ENCODE measurements at regions not wholly inside any gene's neighbourhood (a gene's known extent, or its start where the extent isn't known, plus 50 kb on each side); places are given as distances from the start of the nearest gene placed in this dataset.
"Not testable (repeated sequence)": the region's sequence is repeated elsewhere in the genome, so short reads cannot be mapped to it uniquely, and the experiment has no call there.

- Histone ChIP-seq H3K4me3 (ENCODE audit: low read length) (no peak overlapping the region), H3K36me3 (ENCODE audit: control insufficient read depth, insufficient read depth, low read length) (no peaks in the 10 kb centered on the region), H3K9me3 (ENCODE audit: control insufficient read depth, low read depth, low read length) (no peaks in the 10 kb centered on the region), H3K27me3 (ENCODE audit: control insufficient read depth, insufficient read depth, low read length) (no peaks in the 10 kb centered on the region), H3K27ac (ENCODE audit: low read length) (no peak overlapping the region), H3K4me1 (ENCODE audit: control insufficient read depth, insufficient read depth, low read length) (no peaks in the 10 kb centered on the region)
- WGBS (ENCODE audit: insufficient coverage, low lambda C conversion rate) = 56% methylated on average over 2 of the region's 3 CpGs
- DNase-seq = no peak
Observed at GRCh38 chr13:63299866-63300394, 1884.3 kb upstream of the PCDH20 start.

DNA sequence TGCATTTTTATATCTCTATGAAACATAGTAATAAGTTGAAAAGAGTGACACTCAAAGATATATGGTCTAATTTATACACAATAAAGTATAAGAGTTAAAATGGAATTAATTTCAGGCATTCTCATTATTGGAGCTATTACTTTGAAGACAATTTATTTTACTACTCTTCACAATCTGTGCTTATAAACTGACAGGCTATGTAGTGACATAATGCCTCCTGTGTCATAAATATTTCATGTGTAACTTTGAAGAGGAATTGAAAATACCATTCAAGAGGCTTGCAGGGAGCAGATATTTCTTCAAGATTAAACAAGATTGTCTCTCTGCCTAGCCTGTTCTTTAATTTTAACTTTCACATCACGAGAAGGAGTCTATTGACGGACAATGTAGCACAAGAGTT is 1881.5 kb upstream of the PCDH20 start:
- DNase-seq = no peak
- no peak overlapping the region for H3K27ac ChIP-seq (ENCODE audit: low read length)
- H3K36me3 ChIP-seq (ENCODE audit: control insufficient read depth, insufficient read depth, low read length) = no peaks in the 10 kb centered on the region
- no peaks in the 10 kb centered on the region for H3K9me3 ChIP-seq (ENCODE audit: control insufficient read depth, low read depth, low read length)
- WGBS (ENCODE audit: insufficient coverage, low lambda C conversion rate) = 92% methylated on average over 2 of the region's 2 CpGs
- no peak overlapping the region for H3K4me3 ChIP-seq (ENCODE audit: low read length)
- no peaks in the 10 kb centered on the region for H3K4me1 ChIP-seq (ENCODE audit: control insufficient read depth, insufficient read depth, low read length)
- no peaks in the 10 kb centered on the region for H3K27me3 ChIP-seq (ENCODE audit: control insufficient read depth, insufficient read depth, low read length)

DNA sequence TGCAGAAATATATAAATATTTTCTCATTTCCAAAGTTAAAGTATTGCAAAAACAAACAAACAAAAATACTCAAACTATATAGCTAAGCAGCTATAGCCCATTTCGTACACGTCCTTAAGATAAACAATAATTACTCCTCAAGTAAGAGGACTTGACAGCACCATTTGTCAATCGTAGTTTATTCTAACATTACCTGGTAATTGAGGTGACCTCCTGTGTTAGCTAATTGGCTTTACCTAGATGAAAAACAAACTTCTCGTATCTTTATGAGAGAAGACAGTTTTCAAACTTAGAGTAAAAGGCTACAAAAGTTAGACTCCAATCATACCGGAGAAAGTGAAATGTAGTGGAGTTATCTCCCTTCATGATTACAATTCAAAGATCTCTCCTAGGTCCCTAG is 1876.1 kb upstream of the PCDH20 start:
- no peaks in the 10 kb centered on the region for H3K27me3 ChIP-seq (ENCODE audit: control insufficient read depth, insufficient read depth, low read length)
- H3K27ac ChIP-seq (ENCODE audit: low read length) = no peak overlapping the region
- no peak overlapping the region for H3K4me3 ChIP-seq (ENCODE audit: low read length)
- no peak for DNase-seq
- 30% methylated on average over 3 of the region's 5 CpGs for WGBS (ENCODE audit: insufficient coverage, low lambda C conversion rate)
- H3K36me3 ChIP-seq (ENCODE audit: control insufficient read depth, insufficient read depth, low read length) = no peaks in the 10 kb centered on the region
- H3K9me3 ChIP-seq (ENCODE audit: control insufficient read depth, low read depth, low read length) = no peaks in the 10 kb centered on the region
- H3K4me1 ChIP-seq (ENCODE audit: control insufficient read depth, insufficient read depth, low read length) = no peaks in the 10 kb centered on the region

- Histone ChIP-seq H3K9me3 (ENCODE audit: control insufficient read depth, low read depth, low read length) (no peaks in the 10 kb centered on the region), H3K36me3 (ENCODE audit: control insufficient read depth, insufficient read depth, low read length) (no peaks in the 10 kb centered on the region), H3K27me3 (ENCODE audit: control insufficient read depth, insufficient read depth, low read length) (no peaks in the 10 kb centered on the region), H3K27ac (ENCODE audit: low read length) (no peak overlapping the region), H3K4me3 (ENCODE audit: low read length) (no peak overlapping the region), H3K4me1 (ENCODE audit: control insufficient read depth, insufficient read depth, low read length) (no peaks in the 10 kb centered on the region)
- 64% methylated on average over 2 of the region's 2 CpGs for WGBS (ENCODE audit: insufficient coverage, low lambda C conversion rate)
- no peak for DNase-seq
Observed at GRCh38 chr13:63288576-63288975, 1872.9 kb upstream of the PCDH20 start.

DNA sequence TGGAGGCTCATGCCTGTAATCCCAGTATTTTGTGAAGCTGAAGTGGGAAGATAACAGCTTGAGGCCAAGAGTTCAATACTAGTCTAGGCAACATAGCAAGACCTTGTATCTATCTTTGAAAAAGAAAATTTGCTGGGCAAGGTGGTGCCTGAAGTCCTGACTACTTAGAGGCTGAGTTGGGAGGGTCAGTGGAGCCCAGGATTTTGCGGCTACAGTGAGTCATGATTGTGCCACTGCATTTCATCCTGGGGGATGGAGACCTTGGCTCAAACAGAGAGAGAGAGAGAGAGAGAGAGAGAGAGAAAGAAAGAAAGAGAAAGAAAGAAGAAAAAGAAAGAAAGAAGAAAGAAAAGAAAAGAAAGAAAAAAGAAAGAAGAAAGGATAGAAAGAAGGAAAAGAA is 1872.3 kb upstream of the PCDH20 start:
- H3K4me3 ChIP-seq (ENCODE audit: low read length) = no peak overlapping the region
- no peak overlapping the region for H3K27ac ChIP-seq (ENCODE audit: low read length)
- 100% methylated on average over 1 of the region's 1 CpG for WGBS (ENCODE audit: insufficient coverage, low lambda C conversion rate)
- H3K36me3 ChIP-seq (ENCODE audit: control insufficient read depth, insufficient read depth, low read length) = no peaks in the 10 kb centered on the region
- no peaks in the 10 kb centered on the region for H3K9me3 ChIP-seq (ENCODE audit: control insufficient read depth, low read depth, low read length)
- no peak for DNase-seq
- no peaks in the 10 kb centered on the region for H3K4me1 ChIP-seq (ENCODE audit: control insufficient read depth, insufficient read depth, low read length)
- no peaks in the 10 kb centered on the region for H3K27me3 ChIP-seq (ENCODE audit: control insufficient read depth, insufficient read depth, low read length)

DNA sequence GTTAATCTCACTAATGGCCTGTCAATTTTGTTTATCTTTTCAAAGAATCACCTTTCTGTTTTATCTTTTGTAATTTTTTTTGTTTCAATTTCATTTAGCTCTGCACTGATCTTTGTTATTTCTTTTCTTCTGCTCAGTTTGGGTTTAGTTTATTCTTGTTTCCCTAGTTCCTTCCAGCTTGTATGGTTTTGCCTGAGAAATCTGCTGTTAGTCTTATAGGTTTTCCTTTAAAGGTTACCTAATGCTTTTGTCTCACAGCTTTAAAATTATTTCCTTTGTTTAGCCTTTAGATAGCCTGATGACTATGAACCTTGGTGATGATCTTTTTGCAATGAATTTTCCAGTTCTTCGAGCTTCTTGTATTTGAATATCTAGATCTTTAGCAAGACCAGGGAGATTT is 1869.8 kb upstream of the PCDH20 start:
- Histone ChIP-seq H3K4me1 (ENCODE audit: control insufficient read depth, insufficient read depth, low read length) (no peaks in the 10 kb centered on the region), H3K4me3 (ENCODE audit: low read length) (no peak overlapping the region), H3K36me3 (ENCODE audit: control insufficient read depth, insufficient read depth, low read length) (no peaks in the 10 kb centered on the region), H3K27me3 (ENCODE audit: control insufficient read depth, insufficient read depth, low read length) (no peaks in the 10 kb centered on the region), H3K27ac (ENCODE audit: low read length) (no peak overlapping the region), H3K9me3 (ENCODE audit: control insufficient read depth, low read depth, low read length) (no peaks in the 10 kb centered on the region)
- 83% methylated on average over 1 of the region's 1 CpG for WGBS (ENCODE audit: insufficient coverage, low lambda C conversion rate)
- DNase-seq = no peak

DNA sequence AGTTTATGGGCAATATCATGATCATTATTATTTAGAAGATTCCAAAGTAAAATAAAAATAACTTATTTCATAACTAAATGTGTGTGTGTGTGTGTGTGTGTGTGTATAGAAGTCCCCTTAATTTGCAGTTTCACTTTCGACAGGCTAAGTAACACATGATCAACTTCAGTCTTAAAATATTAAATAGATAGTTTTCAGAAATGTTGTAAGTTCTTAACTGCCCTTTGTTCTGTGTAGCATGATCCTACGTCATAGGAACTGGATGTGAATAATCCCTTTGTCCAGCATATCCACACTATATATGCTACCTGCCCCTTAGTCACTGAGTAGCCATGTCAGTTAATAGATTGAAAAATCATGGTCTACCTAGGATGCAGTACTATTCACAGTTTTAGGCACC is 1863.5 kb upstream of the PCDH20 start:
- no peaks in the 10 kb centered on the region for H3K9me3 ChIP-seq (ENCODE audit: control insufficient read depth, low read depth, low read length)
- H3K27me3 ChIP-seq (ENCODE audit: control insufficient read depth, insufficient read depth, low read length) = no peaks in the 10 kb centered on the region
- WGBS (ENCODE audit: insufficient coverage, low lambda C conversion rate) = no CpG with 5 or more reads among the region's 2 CpGs
- no peak for DNase-seq
- H3K27ac ChIP-seq (ENCODE audit: low read length) = no peak overlapping the region
- H3K4me3 ChIP-seq (ENCODE audit: low read length) = no peak overlapping the region
- H3K36me3 ChIP-seq (ENCODE audit: control insufficient read depth, insufficient read depth, low read length) = no peaks in the 10 kb centered on the region
- no peaks in the 10 kb centered on the region for H3K4me1 ChIP-seq (ENCODE audit: control insufficient read depth, insufficient read depth, low read length)

DNA sequence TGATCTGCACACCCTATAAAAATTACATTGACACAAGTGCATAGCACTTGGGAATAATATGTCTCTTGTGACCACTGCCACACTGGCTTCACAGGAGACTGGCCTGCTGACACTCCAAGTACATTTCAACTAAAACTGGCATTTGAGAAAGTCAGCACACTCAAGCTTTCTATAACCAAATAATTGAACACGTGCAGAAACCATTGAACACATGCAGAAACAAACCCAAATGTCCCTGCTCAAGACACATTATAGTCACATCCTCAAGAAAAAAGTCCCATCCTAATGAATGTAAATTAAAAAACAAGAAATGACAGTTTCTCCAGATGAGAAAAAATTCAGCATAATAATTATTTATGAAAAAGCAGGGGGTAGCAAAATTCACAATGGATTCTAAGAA is 1859.1 kb upstream of the PCDH20 start:
- no peaks in the 10 kb centered on the region for H3K27me3 ChIP-seq (ENCODE audit: control insufficient read depth, insufficient read depth, low read length)
- H3K9me3 ChIP-seq (ENCODE audit: control insufficient read depth, low read depth, low read length) = no peaks in the 10 kb centered on the region
- H3K4me3 ChIP-seq (ENCODE audit: low read length) = no peak overlapping the region
- H3K36me3 ChIP-seq (ENCODE audit: control insufficient read depth, insufficient read depth, low read length) = no peaks in the 10 kb centered on the region
- no peaks in the 10 kb centered on the region for H3K4me1 ChIP-seq (ENCODE audit: control insufficient read depth, insufficient read depth, low read length)
- no peak overlapping the region for H3K27ac ChIP-seq (ENCODE audit: low read length)
- no peak for DNase-seq
- no CpG with 5 or more reads among the region's 1 CpG for WGBS (ENCODE audit: insufficient coverage, low lambda C conversion rate)

DNA sequence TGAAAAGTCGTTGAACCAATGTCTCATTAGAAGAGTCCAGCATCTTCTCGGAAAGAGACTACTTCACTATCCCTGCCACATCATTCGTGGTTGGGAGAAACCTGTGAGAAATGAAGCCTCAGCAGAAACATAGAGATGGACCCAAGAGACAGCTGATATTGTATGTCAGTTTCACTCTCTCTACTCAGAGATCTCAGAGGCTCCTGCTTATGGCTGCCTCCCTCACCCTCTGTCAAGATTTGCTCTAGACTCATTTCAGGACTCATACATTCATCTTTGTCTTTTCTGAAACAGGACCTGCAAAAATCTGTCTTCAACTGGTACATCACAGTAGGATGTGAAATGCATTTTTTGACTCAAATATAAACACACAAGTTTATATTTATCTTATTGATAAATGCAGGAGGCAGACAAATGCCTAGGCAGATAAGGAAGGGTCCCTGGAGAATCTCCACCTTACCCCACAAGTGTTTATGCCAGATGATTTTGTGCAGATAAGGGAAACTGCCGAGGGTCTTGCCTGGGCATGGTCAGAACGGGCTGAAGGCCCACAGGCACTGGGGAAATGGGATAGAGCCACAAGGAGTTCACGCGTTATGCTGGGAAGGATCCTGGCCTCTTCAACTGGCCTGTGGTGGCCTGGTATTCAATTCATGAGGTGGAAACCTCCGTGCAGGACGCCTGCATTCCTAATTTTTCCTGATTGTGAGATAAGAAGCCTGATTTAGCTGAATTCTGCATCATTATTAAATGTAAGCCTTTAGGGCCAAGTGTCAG is 1834.0 kb upstream of the PCDH20 start:
- Histone ChIP-seq H3K27ac (ENCODE audit: low read length) (no peak overlapping the region), H3K9me3 (ENCODE audit: control insufficient read depth, low read depth, low read length) (no peaks in the 10 kb centered on the region), H3K36me3 (ENCODE audit: control insufficient read depth, insufficient read depth, low read length) (no peaks in the 10 kb centered on the region), H3K4me1 (ENCODE audit: control insufficient read depth, insufficient read depth, low read length) (no peaks in the 10 kb centered on the region), H3K4me3 (ENCODE audit: low read length) (no peak overlapping the region), H3K27me3 (ENCODE audit: control insufficient read depth, insufficient read depth, low read length) (no peaks in the 10 kb centered on the region)
- DNase-seq = no peak
- 67% methylated on average over 3 of the region's 9 CpGs for WGBS (ENCODE audit: insufficient coverage, low lambda C conversion rate)

GRCh38 chr13:63236667-63237396 is 1821.2 kb upstream of the PCDH20 start:
- not testable (repeated sequence) for H3K9me3 ChIP-seq (ENCODE audit: control insufficient read depth, low read depth, low read length)

More at GRCh38 chr13:63236667-63237396, 1821.2 kb upstream of the PCDH20 start:
- not testable (repeated sequence) for H3K27me3 ChIP-seq (ENCODE audit: control insufficient read depth, insufficient read depth, low read length); H3K4me3 ChIP-seq (ENCODE audit: low read length); H3K36me3 ChIP-seq (ENCODE audit: control insufficient read depth, insufficient read depth, low read length); H3K27ac ChIP-seq (ENCODE audit: low read length); DNase-seq; H3K4me1 ChIP-seq (ENCODE audit: control insufficient read depth, insufficient read depth, low read length)
- 100% methylated on average over 1 of the region's 15 CpGs for WGBS (ENCODE audit: insufficient coverage, low lambda C conversion rate)
